SH-SY5Y (cell line): ENCODE measurements at regions not wholly inside any gene's neighbourhood (a gene's known extent, or its start where the extent isn't known, plus 50 kb on each side); places are given as distances from the start of the nearest gene placed in this dataset.

ENCODE experiments used
- GATA2 ChIP-seq: IDR thresholded peaks from 2 replicates; pipeline ENCODE4 v1.6.1; 2011; ENCODE audit warnings: mild to moderate bottlenecking, low read depth, low read length
- GATA3 ChIP-seq: IDR thresholded peaks from 2 replicates; pipeline ENCODE4 v1.6.1; 2011; ENCODE audit warnings: low read depth, mild to moderate bottlenecking, low read length, moderate library complexity

DNA sequence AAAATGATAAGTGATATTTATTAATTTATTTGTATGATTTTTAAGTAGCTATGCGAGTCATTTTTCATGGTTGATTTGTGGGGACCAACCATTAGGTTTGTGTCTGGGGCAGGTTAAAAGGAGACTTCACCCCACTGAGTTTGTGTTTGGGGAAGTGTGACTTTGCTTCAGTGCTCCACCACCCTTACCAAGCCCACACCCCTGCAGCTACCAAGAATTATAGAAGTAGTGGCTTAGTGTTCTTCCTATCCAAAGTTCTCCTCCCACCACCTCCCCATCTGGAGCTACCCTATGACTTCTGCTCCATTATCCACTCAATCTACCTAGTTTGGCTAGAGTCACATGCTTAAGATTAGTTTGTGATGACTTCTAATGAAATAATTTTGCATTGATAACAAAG lies 182.1 kb upstream of the ZEB2 start:
- TF ChIP-seq GATA3 = no peak
- TF ChIP-seq GATA2 = no peak
